Endothelial cell of umbilical vein (primary cell): ENCODE measurements at regions not wholly inside any gene's neighbourhood (a gene's known extent, or its start where the extent isn't known, plus 50 kb on each side); places are given as distances from the start of the nearest gene placed in this dataset.

ENCODE experiments used
- BruUV-seq: library from RNA; stranded (reverse); fragments of 400-500 nt; replicated peaks from 2 replicates; lab custom pipeline; 2021; lab: Mats Ljungman, UMichigan
- CTCF ChIA-PET: fragments of 300-600, 350-600 bp; sonication (Branson Sonifier 250); formaldehyde crosslinking; loops from one replicate; lab custom pipeline; 2021; ENCODE audit warnings: antibody characterized with exemption, inconsistent platforms; lab: Charles Lee
- POLR2A ChIA-PET: fragments of 300-600, 350-600 bp; sonication (Branson Sonifier 250); formaldehyde crosslinking; loops from one replicate; lab custom pipeline; 2021; ENCODE audit warnings: antibody characterized with exemption, inconsistent platforms; lab: Charles Lee
- DNase-seq: peaks from one replicate; pipeline ENCODE4 v3.0.0-alpha.2; 2011; ENCODE audit warnings: low read depth, low spot score
- FAIRE-seq: peaks from 2 replicates; lab custom pipeline; 2011; peaks lifted over from hg19 to GRCh38; lab: Jason Lieb, UNC
- H2AFZ ChIP-seq: 2 replicates; pipeline ENCODE4 v1.6.0; 2012; ENCODE audit warnings: low read depth, low read length, control low read depth, inconsistent platforms
- H3K27ac ChIP-seq: 2 replicates; pipeline ENCODE4 v1.5.1; 2011; ENCODE audit warnings: low read depth, mild to moderate bottlenecking, control low read depth, low read length, moderate library complexity; ENCODE audit not compliant: insufficient read depth
- H3K27me3 ChIP-seq, 2 experiments: 2 replicates each; pipeline versions ENCODE4 v1.6.0 to v1.6.1; 2011; ENCODE audit warnings: low read length in 2 of 2, mixed read lengths in 1 of 2; ENCODE audit not compliant: control insufficient read depth in 2 of 2, insufficient read depth in 2 of 2
- H3K36me3 ChIP-seq, 2 experiments: 2 replicates in 1 of 2; 3 replicates in 1 of 2; pipeline ENCODE4 v1.5.1; 2011; ENCODE audit warnings: low read length in 2 of 2, mild to moderate bottlenecking in 1 of 2, moderate library complexity in 1 of 2; ENCODE audit not compliant: control insufficient read depth in 2 of 2, insufficient read depth in 2 of 2; ENCODE audit errors: extremely low read depth in 1 of 2
- H3K4me1 ChIP-seq: 3 replicates; pipeline ENCODE4 v1.5.1; 2011; ENCODE audit warnings: mild to moderate bottlenecking, low read length; ENCODE audit not compliant: control insufficient read depth, insufficient read depth; ENCODE audit errors: extremely low read depth
- H3K4me2 ChIP-seq: 2 replicates; pipeline ENCODE4 v1.6.1; 2011; ENCODE audit warnings: low read length, control low read depth, mixed read lengths; ENCODE audit not compliant: insufficient read depth
- H3K4me3 ChIP-seq, 3 experiments: fragments of 200-600 bp in 1 of 3; sonication (generic), shearing (Covaris generic) in 1 of 3; replicated peaks in 1 of 3; 2 replicates each; pipeline ENCODE4 v1.5.1; 2011 to 2016; ENCODE audit warnings: control low read depth in 3 of 3, low read length in 3 of 3, mild to moderate bottlenecking in 2 of 3, inconsistent platforms in 1 of 3, low read depth in 1 of 3, moderate library complexity in 1 of 3; ENCODE audit not compliant: insufficient read depth in 1 of 3
- H3K79me2 ChIP-seq: 2 replicates; pipeline ENCODE4 v1.6.0; 2012; ENCODE audit warnings: low read length, inconsistent platforms; ENCODE audit not compliant: control insufficient read depth, insufficient read depth
- H3K9ac ChIP-seq: replicated peaks from 2 replicates; pipeline ENCODE3; 2011; ENCODE audit warnings: low read length, control low read depth; ENCODE audit not compliant: insufficient read depth; ENCODE audit errors: extremely low read depth
- H3K9me1 ChIP-seq: replicated peaks from 3 replicates; pipeline ENCODE4 v1.6.0; 2011; ENCODE audit warnings: mild to moderate bottlenecking, low read length; ENCODE audit not compliant: control insufficient read depth, insufficient read depth; ENCODE audit errors: extremely low read depth
- H3K9me3 ChIP-seq: replicated peaks from 2 replicates; pipeline ENCODE4 v1.5.1; 2012; ENCODE audit warnings: low read length, inconsistent platforms; ENCODE audit not compliant: control insufficient read depth, insufficient read depth
- H4K20me1 ChIP-seq: replicated peaks from 2 replicates; pipeline ENCODE3; 2011; ENCODE audit warnings: mild to moderate bottlenecking, low read length; ENCODE audit not compliant: control insufficient read depth, insufficient read depth; ENCODE audit errors: extremely low read depth
- CTCF ChIP-seq, 2 donors: IDR thresholded peaks; 1 replicate in 1 of 2; 2 replicates in 1 of 2; pipeline ENCODE4 v1.5.1; 2011; ENCODE audit warnings: low read length in 2 of 2, mild to moderate bottlenecking in 2 of 2, moderate library complexity in 2 of 2, control low read depth in 1 of 2, inconsistent platforms in 1 of 2, low read depth in 1 of 2; ENCODE audit not compliant: insufficient read depth in 1 of 2; ENCODE audit errors: extremely low read depth in 1 of 2
- EZH2 ChIP-seq: IDR thresholded peaks from 2 replicates; pipeline ENCODE4 v1.6.1; 2012; ENCODE audit warnings: borderline replicate concordance, low read depth, mild to moderate bottlenecking, moderate library complexity, low read length, inconsistent platforms; ENCODE audit not compliant: severe bottlenecking
- FOS ChIP-seq: IDR thresholded peaks from 2 replicates; pipeline ENCODE4 v1.6.1; 2011; ENCODE audit warnings: mild to moderate bottlenecking, low read length, moderate library complexity, borderline replicate concordance; ENCODE audit not compliant: insufficient read depth
- GATA2 ChIP-seq: IDR thresholded peaks from 2 replicates; pipeline ENCODE4 v1.7.0; 2011; ENCODE audit warnings: low read depth, mild to moderate bottlenecking, moderate library complexity, mixed read lengths, low read length; ENCODE audit not compliant: insufficient read length, insufficient read depth
- JUN ChIP-seq: IDR thresholded peaks from 2 replicates; pipeline ENCODE4 v1.6.1; 2011; ENCODE audit warnings: borderline replicate concordance, low read depth; ENCODE audit not compliant: insufficient read length, insufficient read depth
- MAX ChIP-seq: IDR thresholded peaks from 2 replicates; pipeline ENCODE4 v1.6.1; 2011; ENCODE audit not compliant: insufficient read depth, insufficient read length
- MYC ChIP-seq: IDR thresholded peaks from one replicate; pipeline ENCODE4 v1.6.1; 2011; ENCODE audit warnings: mild to moderate bottlenecking, low read depth, low read length
- POLR2A ChIP-seq: IDR thresholded peaks from 2 replicates; pipeline ENCODE4 v1.6.1; 2012; ENCODE audit warnings: low read depth, mild to moderate bottlenecking, control low read depth, low read length
- POLR2AphosphoS5 ChIP-seq: IDR thresholded peaks from 2 replicates; pipeline ENCODE4 v1.6.1; 2012; ENCODE audit warnings: low read depth, mild to moderate bottlenecking, control low read depth, low read length, moderate library complexity; ENCODE audit not compliant: insufficient read depth
- dilution Hi-C: fragments of 300-500 bp; cut with MboI; formaldehyde crosslinking; loops from one replicate; pipeline ENCODE4 v1.15.0; 2019; ENCODE audit warnings: low sequenced_read_pairs; ENCODE audit not compliant: extremely low pct_ligation_motif_present
- intact Hi-C: fragments of 100-400 bp; cut with micrococcal nuclease; formaldehyde crosslinking; loops from one replicate; pipeline ENCODE4 v1.10.0; 2022

GRCh38 chr7:109951565-109951928 is 1139.4 kb upstream of the LRRN3 start:
- TF ChIP-seq CTCF (IDR thresholded peaks at IDR 0.05; ENCODE audit: extremely low read depth in 1 of 2, insufficient read depth in 1 of 2, low read depth in 1 of 2, low read length in 2 of 2) (no peak), JUN (no peak), MYC (no peak), MAX (no peak), POLR2A (no peak), POLR2AphosphoS5 (no peak), EZH2 (no peak), GATA2 (no peak), FOS (no peak)
- no peak overlapping the region for H3K4me3 ChIP-seq
- H3K9me3 ChIP-seq: no peaks in the 10 kb centered on the region
- no peaks in the 10 kb centered on the region for H3K27me3 ChIP-seq
- DNase-seq (no peak), FAIRE-seq (no peak)
- dilution Hi-C loops: no loop called here
- CTCF ChIA-PET: no interaction called here
- H3K27ac ChIP-seq: no peak overlapping the region
- no peaks in the 10 kb centered on the region for H4K20me1 ChIP-seq
- no peaks in the 10 kb centered on the region for H3K9me1 ChIP-seq
- intact Hi-C loops: no loop called here
- H3K4me2 ChIP-seq: no peak overlapping the region
- H3K79me2 ChIP-seq: no peaks in the 10 kb centered on the region
- no peaks in the 10 kb centered on the region for H3K4me1 ChIP-seq
- no peak overlapping the region for H2AFZ ChIP-seq
- H3K36me3 ChIP-seq: no peaks in the 10 kb centered on the region
- BruUV-seq: no TSS peak
- POLR2A ChIA-PET: no interaction called here
- H3K9ac ChIP-seq: no peak overlapping the region
